HepG2 (cell line): ENCODE measurements at regions not wholly inside any gene's neighbourhood (a gene's known extent, or its start where the extent isn't known, plus 50 kb on each side); places are given as distances from the start of the nearest gene placed in this dataset.

Source experiments
- BCL3 ChIP-seq: sonication (generic); formaldehyde crosslinking; IDR thresholded peaks from 2 replicates; pipeline ENCODE4 v1.5.1; 2020; ENCODE audit warnings: mild to moderate bottlenecking, missing genetic modification reagents, moderate library complexity
- BORCS8-MEF2B ChIP-seq: sonication (generic); formaldehyde crosslinking; IDR thresholded peaks from 2 replicates; pipeline ENCODE4 v1.8.0; 2022; ENCODE audit warnings: mild to moderate bottlenecking, missing genetic modification reagents
- HCFC1 ChIP-seq: fragments of 150-350 bp; IDR thresholded peaks from 2 replicates; pipeline ENCODE4 v1.6.1; 2014; ENCODE audit warnings: low read depth, low read length
- HOXA9 ChIP-seq: sonication (generic); formaldehyde crosslinking; IDR thresholded peaks from 2 replicates; pipeline ENCODE4 v1.8.1; 2022; ENCODE audit warnings: missing genetic modification reagents, mild to moderate bottlenecking, moderate library complexity, borderline replicate concordance
- KLF12 ChIP-seq: sonication (generic); formaldehyde crosslinking; IDR thresholded peaks from 2 replicates; pipeline ENCODE4 v1.4.0; 2020; ENCODE audit warnings: missing genetic modification reagents, borderline replicate concordance
- NR1H2 ChIP-seq: sonication (generic); formaldehyde crosslinking; IDR thresholded peaks from 2 replicates; pipeline ENCODE4 v1.8.1; 2022; ENCODE audit warnings: low read depth, missing genetic modification reagents, borderline replicate concordance
- PATZ1 ChIP-seq: sonication (generic); formaldehyde crosslinking; IDR thresholded peaks from 2 replicates; pipeline ENCODE4 v1.4.0; 2020; ENCODE audit warnings: missing genetic modification reagents
- PBX2 ChIP-seq: IDR thresholded peaks from 2 replicates; pipeline ENCODE4 v1.6.1; 2016; ENCODE audit warnings: control low read depth
- TCF12 ChIP-seq, 2 experiments: fragments of 450-650 bp in 1 of 2; sonication (generic) in 1 of 2; formaldehyde crosslinking in 1 of 2; IDR thresholded peaks; 2 replicates each; pipeline versions ENCODE4 v1.6.1 to v1.8.0; 2017 to 2022; ENCODE audit warnings: antibody characterized with exemption in 1 of 2, mild to moderate bottlenecking in 1 of 2, missing genetic modification reagents in 1 of 2, moderate library complexity in 1 of 2
- THRA ChIP-seq: sonication (generic); formaldehyde crosslinking; IDR thresholded peaks from 2 replicates; pipeline ENCODE4 v1.4.0; 2020; ENCODE audit warnings: missing genetic modification reagents, borderline replicate concordance
- ZNF329 ChIP-seq: sonication (generic); formaldehyde crosslinking; IDR thresholded peaks from 2 replicates; pipeline ENCODE4 v1.9.0; 2021; ENCODE audit warnings: low read depth, mild to moderate bottlenecking, missing genetic modification reagents
- ZNF674 ChIP-seq: sonication (generic); formaldehyde crosslinking; IDR thresholded peaks from 2 replicates; pipeline ENCODE4 v1.5.0; 2020; ENCODE audit warnings: low read depth, mild to moderate bottlenecking, missing genetic modification reagents
- ZNF713 ChIP-seq: sonication (generic); formaldehyde crosslinking; IDR thresholded peaks from 2 replicates; pipeline ENCODE4 v1.4.0; 2020; ENCODE audit warnings: mild to moderate bottlenecking, missing genetic modification reagents
- ZSCAN29 ChIP-seq: sonication (generic); formaldehyde crosslinking; conservative IDR thresholded peaks from 2 replicates; pipeline ENCODE4 v1.4.0; 2020; ENCODE audit warnings: mild to moderate bottlenecking, missing genetic modification reagents
- ZXDC ChIP-seq: sonication (generic); formaldehyde crosslinking; IDR thresholded peaks from 2 replicates; pipeline ENCODE4 v1.5.0; 2020; ENCODE audit warnings: mild to moderate bottlenecking, missing genetic modification reagents
- ZZZ3 ChIP-seq: sonication (generic); formaldehyde crosslinking; IDR thresholded peaks from 2 replicates; pipeline ENCODE4 v1.4.0; 2020; ENCODE audit warnings: missing genetic modification reagents, mild to moderate bottlenecking, borderline replicate concordance

GRCh38 chr20:50389808-50390684, 120.1 kb upstream of the PTPN1 start (continued):
- TF ChIP-seq ZXDC (CRISPR knock-in tag), result peak; percentile 20; the same call in 1 of the 2 replicates
- no peak for TF ChIP-seq ZNF713 (CRISPR knock-in tag)
- peak; percentile 66; the same call in 1 of the 2 replicates for TF ChIP-seq KLF12 (CRISPR knock-in tag)
- no peak for TF ChIP-seq HOXA9 (CRISPR knock-in tag)
- TF ChIP-seq ZNF329 (CRISPR knock-in tag), result no peak
- no peak for TF ChIP-seq HCFC1
- TF ChIP-seq ZNF674, result no peak
- TF ChIP-seq TCF12 (IDR thresholded peaks at IDR 0.05), result no peak
- TF ChIP-seq TCF12 (CRISPR knock-in tag; IDR thresholded peaks at IDR 0.05), result peak; percentile 99
- TF ChIP-seq THRA (CRISPR knock-in tag), result peak; percentile 100
- peak; percentile 96 for TF ChIP-seq PATZ1 (CRISPR knock-in tag)
- TF ChIP-seq NR1H2, result 0 out of 2 replicates have a peak, but pooled peaks have one; percentile 15
- TF ChIP-seq BORCS8-MEF2B, result peak; percentile 72
- TF ChIP-seq PBX2 (CRISPR knock-in tag), result peak; percentile 36
- TF ChIP-seq ZZZ3, result peak; percentile 79; the same call in 1 of the 2 replicates
- no peak for TF ChIP-seq BCL3 (CRISPR knock-in tag)
- no peak for TF ChIP-seq ZSCAN29
